Prostate gland (tissue), 2 donors: ENCODE measurements at regions not wholly inside any gene's neighbourhood (a gene's known extent, or its start where the extent isn't known, plus 50 kb on each side); places are given as distances from the start of the nearest gene placed in this dataset.

Source experiments
- CTCF ChIP-seq, 4 experiments: fragments of 200-600 bp in 2 of 4; fragments of 450-650 bp in 2 of 4; sonication (generic) in 2 of 4; IDR thresholded peaks; 1 replicate in 3 of 4; 2 replicates in 1 of 4; pipeline ENCODE4 v1.5.1; 2016 to 2019; ENCODE audit warnings: antibody characterized with exemption in 4 of 4, mild to moderate bottlenecking in 2 of 4, moderate library complexity in 2 of 4
- POLR2A ChIP-seq: fragments of 450-650 bp; IDR thresholded peaks from one replicate; pipeline ENCODE4 v1.6.1; 2016; ENCODE audit warnings: antibody characterized with exemption, mild to moderate bottlenecking
- POLR2AphosphoS5 ChIP-seq: sonication (generic); formaldehyde crosslinking; IDR thresholded peaks from one replicate; pipeline ENCODE4 v1.6.1; 2017; ENCODE audit warnings: antibody characterized with exemption

GRCh38 chr22:48586799-48587185, 1240.9 kb downstream of the BRD1 start:
- TF ChIP-seq CTCF (IDR thresholded peaks at IDR 0.05) = no peak
- TF ChIP-seq POLR2A = no peak
- TF ChIP-seq POLR2AphosphoS5 = no peak
